Colonic mucosa (tissue), 4 donors: ENCODE measurements at regions not wholly inside any gene's neighbourhood (a gene's known extent, or its start where the extent isn't known, plus 50 kb on each side); places are given as distances from the start of the nearest gene placed in this dataset.
A peak's percentile ranks its signal among the peaks of the same experiment; 100 is the strongest.

Experiments
- DNase-seq: peaks from one replicate; pipeline ENCODE4 v3.0.0-alpha.2; 2020
- H3K27ac ChIP-seq: fragments of 200-600 bp; one replicate; pipeline ENCODE4 v1.8.0; 2021
- H3K27me3 ChIP-seq: fragments of 200-600 bp; one replicate; pipeline ENCODE4 v1.8.0; 2021
- H3K36me3 ChIP-seq: fragments of 200-600 bp; one replicate; pipeline ENCODE4 v1.8.0; 2021
- H3K4me1 ChIP-seq: fragments of 200-600 bp; one replicate; pipeline ENCODE4 v1.8.0; 2021; ENCODE audit warnings: mild to moderate bottlenecking
- H3K4me3 ChIP-seq: fragments of 200-600 bp; one replicate; pipeline ENCODE4 v1.8.0; 2021
- H3K9ac ChIP-seq, 2 donors: one replicate each; pipeline ENCODE4 v1.7.0; 2013; ENCODE audit warnings: control low read depth in 2 of 2, low read depth in 2 of 2, low read length in 2 of 2
- H3K9me3 ChIP-seq: fragments of 200-600 bp; one replicate; pipeline ENCODE4 v1.8.0; 2021
- intact Hi-C: fragments of 100-400 bp; cut with DNase I; formaldehyde crosslinking; loops from one replicate; pipeline ENCODE4 v1.14.1; 2022
- TF ChIP-seq, protein P1 (sequence below): fragments of 200-600 bp; IDR thresholded peaks from one replicate; pipeline ENCODE4 v1.8.0; 2022; ENCODE audit warnings: antibody characterized with exemption, mild to moderate bottlenecking
- donor health status: healthy.
- donor health status: DM: no; HTN: no; CAD: no.
- donor health status: DM: no; HTN: no; CAD: no.

- no peak overlapping the region for H3K4me3 ChIP-seq
- intact Hi-C loops = no loop called here
- H3K27me3 ChIP-seq = no peaks in the 10 kb centered on the region
- no peak overlapping the region for H3K27ac ChIP-seq
- TF ChIP-seq, protein P1, sequence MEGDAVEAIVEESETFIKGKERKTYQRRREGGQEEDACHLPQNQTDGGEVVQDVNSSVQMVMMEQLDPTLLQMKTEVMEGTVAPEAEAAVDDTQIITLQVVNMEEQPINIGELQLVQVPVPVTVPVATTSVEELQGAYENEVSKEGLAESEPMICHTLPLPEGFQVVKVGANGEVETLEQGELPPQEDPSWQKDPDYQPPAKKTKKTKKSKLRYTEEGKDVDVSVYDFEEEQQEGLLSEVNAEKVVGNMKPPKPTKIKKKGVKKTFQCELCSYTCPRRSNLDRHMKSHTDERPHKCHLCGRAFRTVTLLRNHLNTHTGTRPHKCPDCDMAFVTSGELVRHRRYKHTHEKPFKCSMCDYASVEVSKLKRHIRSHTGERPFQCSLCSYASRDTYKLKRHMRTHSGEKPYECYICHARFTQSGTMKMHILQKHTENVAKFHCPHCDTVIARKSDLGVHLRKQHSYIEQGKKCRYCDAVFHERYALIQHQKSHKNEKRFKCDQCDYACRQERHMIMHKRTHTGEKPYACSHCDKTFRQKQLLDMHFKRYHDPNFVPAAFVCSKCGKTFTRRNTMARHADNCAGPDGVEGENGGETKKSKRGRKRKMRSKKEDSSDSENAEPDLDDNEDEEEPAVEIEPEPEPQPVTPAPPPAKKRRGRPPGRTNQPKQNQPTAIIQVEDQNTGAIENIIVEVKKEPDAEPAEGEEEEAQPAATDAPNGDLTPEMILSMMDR = no peak
- H3K36me3 ChIP-seq = no peaks in the 10 kb centered on the region
- H3K9me3 ChIP-seq = no peaks in the 10 kb centered on the region
- no peak overlapping the region for H3K9ac ChIP-seq
- H3K4me1 ChIP-seq = peaks cover 8% of the 10 kb centered on the region
- no peak for DNase-seq
These were observed 60.5 kb upstream of the ZNRF2 start for GRCh38 chr7:30223896-30224295.

GRCh38 chr7:30224511-30225062 lies 59.8 kb upstream of the ZNRF2 start:
- no peaks in the 10 kb centered on the region for H3K36me3 ChIP-seq
- H3K9me3 ChIP-seq = no peaks in the 10 kb centered on the region
- H3K9ac ChIP-seq = no peak overlapping the region
- intact Hi-C loops = no loop called here
- TF ChIP-seq, protein P1 = no peak
- no peak overlapping the region for H3K27ac ChIP-seq
- no peak overlapping the region for H3K4me3 ChIP-seq
- H3K27me3 ChIP-seq = no peaks in the 10 kb centered on the region
- peaks cover 8% of the 10 kb centered on the region for H3K4me1 ChIP-seq
- no peak for DNase-seq

DNA sequence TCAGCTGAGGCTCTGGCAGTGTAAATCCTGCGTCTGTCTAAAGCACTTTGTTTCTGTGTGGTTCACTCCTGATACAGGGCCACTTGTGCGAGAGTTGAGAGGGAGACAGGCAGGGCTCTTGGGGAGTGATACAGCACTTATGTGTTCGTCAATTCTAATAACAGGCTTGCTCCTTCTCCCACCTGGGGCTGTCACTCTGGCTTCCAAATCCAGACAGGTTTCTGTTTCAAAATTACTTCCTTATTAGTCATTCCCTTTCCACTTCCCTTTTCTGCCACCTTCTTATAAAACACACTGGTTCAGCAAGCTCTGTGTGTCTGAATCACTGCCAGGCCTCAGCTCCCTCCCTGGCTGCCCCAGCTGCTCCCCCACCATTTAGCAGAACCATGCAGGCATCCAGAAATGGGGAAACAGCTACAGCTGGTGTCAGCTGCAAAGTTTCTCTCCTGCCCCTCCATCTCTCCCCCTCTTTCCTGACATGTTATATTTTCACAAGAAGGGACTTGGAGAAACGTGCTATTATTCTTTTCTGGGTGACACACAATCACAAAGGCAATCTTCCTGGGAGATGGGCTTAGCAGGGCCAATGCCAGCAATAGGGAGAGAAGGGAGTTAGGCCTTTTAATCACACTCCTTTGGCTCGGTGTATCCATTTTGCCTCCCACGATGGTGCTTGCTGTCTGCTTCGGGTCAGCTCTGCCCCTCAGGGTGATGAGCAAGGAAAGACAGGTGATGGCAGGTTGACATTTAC lies 58.4 kb upstream of the ZNRF2 start:
- peak; percentile 74 for DNase-seq
- Histone ChIP-seq H3K27ac (peak overlapping the region; percentile 58), H3K4me3 (no peak overlapping the region), H3K9me3 (no peaks in the 10 kb centered on the region), H3K4me1 (peaks cover 8% of the 10 kb centered on the region), H3K27me3 (no peaks in the 10 kb centered on the region), H3K36me3 (no peaks in the 10 kb centered on the region), H3K9ac (peak overlapping the region in 1 of 2 donors; percentile 41)
- TF ChIP-seq, protein P1 = no peak
- intact Hi-C loops = no loop called here

DNA sequence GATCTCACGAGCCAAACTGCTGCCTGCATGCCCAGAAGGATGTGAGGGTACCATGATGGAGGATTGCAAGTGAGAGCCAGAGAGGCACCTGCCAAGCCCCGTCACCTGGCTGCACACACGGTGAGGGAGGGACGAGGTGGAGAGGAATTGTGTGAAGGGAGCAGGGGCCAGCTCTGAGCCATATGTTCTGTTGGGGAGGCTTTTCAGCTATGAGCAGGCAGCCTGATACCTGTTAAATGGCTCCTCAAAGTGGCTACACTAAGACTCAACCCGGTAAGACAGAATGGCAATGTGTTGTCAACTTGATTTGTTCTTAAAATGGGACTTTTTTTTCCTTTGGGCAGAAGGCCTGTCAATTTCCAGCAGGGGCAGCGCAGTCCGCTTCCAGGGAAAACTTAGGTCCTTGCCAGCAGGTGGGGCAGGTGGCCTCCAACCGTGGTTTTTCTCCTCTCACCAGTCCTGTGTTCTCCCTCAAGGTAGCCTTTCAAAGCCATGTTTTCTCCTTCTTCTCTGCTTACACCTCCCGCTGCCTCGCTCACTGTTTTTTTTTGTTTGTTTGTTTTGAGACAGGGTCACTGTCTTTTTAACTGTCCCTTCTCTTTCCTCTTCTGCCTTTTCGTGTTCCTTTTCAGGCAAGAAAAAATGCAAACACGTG lies 57.7 kb upstream of the ZNRF2 start:
- DNase-seq = peak; percentile 75
- peak overlapping the region; percentile 58 for H3K27ac ChIP-seq
- TF ChIP-seq, protein P1 = peak; percentile 38

DNA sequence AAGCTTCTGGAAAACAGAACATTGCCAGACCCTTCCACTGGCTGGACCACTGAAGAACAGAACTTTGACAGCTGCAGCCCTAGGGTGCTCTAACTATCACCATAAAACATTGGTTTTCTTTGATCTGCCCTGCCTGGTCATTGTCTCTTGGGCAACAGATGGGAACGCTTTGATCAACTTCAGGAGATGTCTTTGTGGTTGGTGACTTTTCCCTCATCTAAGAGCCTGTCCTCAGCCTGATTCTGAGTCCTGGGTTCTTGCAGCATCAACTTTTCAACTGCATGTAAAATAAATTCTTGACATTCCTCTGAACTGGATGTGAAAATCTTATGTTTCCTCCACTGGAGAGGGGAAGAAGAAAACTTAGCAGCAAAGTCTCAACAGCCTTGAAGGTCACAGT lies 53.1 kb upstream of the ZNRF2 start:
- Histone ChIP-seq H3K27me3 (no peaks in the 10 kb centered on the region), H3K9me3 (no peaks in the 10 kb centered on the region), H3K27ac (no peak overlapping the region), H3K4me1 (peaks cover 4% of the 10 kb centered on the region), H3K4me3 (no peak overlapping the region), H3K9ac (no peak overlapping the region), H3K36me3 (no peaks in the 10 kb centered on the region)
- intact Hi-C loops = no loop called here
- DNase-seq = no peak
- TF ChIP-seq, protein P1 = no peak

More for the DNA sequence above, 57.7 kb upstream of the ZNRF2 start:
- intact Hi-C loops = no loop called here
- Histone ChIP-seq H3K9ac (peak overlapping the region in 1 of 2 donors; percentile 41), H3K4me3 (no peak overlapping the region), H3K4me1 (peaks cover 8% of the 10 kb centered on the region), H3K36me3 (no peaks in the 10 kb centered on the region), H3K9me3 (no peaks in the 10 kb centered on the region), H3K27me3 (no peaks in the 10 kb centered on the region)
